ENCODE measurements at regions not wholly inside any gene's neighbourhood (a gene's known extent, or its start where the extent isn't known, plus 50 kb on each side); places are given as distances from the start of the nearest gene placed in this dataset.
A peak's percentile ranks its signal among the peaks of the same experiment; 100 is the strongest.
"Not testable (repeated sequence)": the region's sequence is repeated elsewhere in the genome, so short reads cannot be mapped to it uniquely, and the experiment has no call there.

- no peak overlapping the region for H3K18ac ChIP-seq (ENCODE audit: low read length)
- no peak overlapping the region for H3K23ac ChIP-seq (ENCODE audit: low read depth, low read length, poor library complexity)
- no peak overlapping the region for H2BK15ac ChIP-seq (ENCODE audit: low read length)
- H3K9ac ChIP-seq (ENCODE audit: low read depth, low read length, poor library complexity) = no peak overlapping the region
- no peak overlapping the region for H4K8ac ChIP-seq (ENCODE audit: low read depth, low read length)
- DNase-seq (ENCODE audit: low spot score) = no peak
- no peaks in the 10 kb centered on the region for H3K27me3 ChIP-seq (ENCODE audit: control insufficient read depth in 3 of 3, insufficient read depth in 3 of 3, low read depth in 1 of 3, low read length in 3 of 3)
- no peak overlapping the region for H3K4me2 ChIP-seq (ENCODE audit: insufficient read depth, low read length, poor library complexity, severe bottlenecking)
- H3K79me1 ChIP-seq (ENCODE audit: low read depth, low read length) = no peaks in the 10 kb centered on the region
- no peaks in the 10 kb centered on the region for H3K4me1 ChIP-seq (ENCODE audit: control insufficient read depth in 2 of 2, insufficient read depth in 1 of 2, low read depth in 1 of 2, low read length in 2 of 2)
- H2BK12ac ChIP-seq (ENCODE audit: low read length) = no peak overlapping the region
- no peak overlapping the region for H2AFZ ChIP-seq (ENCODE audit: low read length)
- no peak overlapping the region for H3K14ac ChIP-seq (ENCODE audit: low read length)
- no peak overlapping the region for H3K4ac ChIP-seq (ENCODE audit: low read length)
- no peak overlapping the region for H3K4me3 ChIP-seq (ENCODE audit: low read length in 2 of 2)
- no peak overlapping the region for H2AK5ac ChIP-seq (ENCODE audit: low read depth, low read length)
- WGBS, 2 donors (ENCODE audit: extremely low coverage in 2 of 2, insufficient read length in 2 of 2, insufficient replicate concordance in 1 of 2) = no CpG with 5 or more reads among the region's 7 CpGs
- H3K36me3 ChIP-seq (replicated peaks in 1 of 2; ENCODE audit: control insufficient read depth in 2 of 2, insufficient read depth in 2 of 2, low read length in 2 of 2) = no peaks in the 10 kb centered on the region
- H2BK5ac ChIP-seq (ENCODE audit: low read length) = no peak overlapping the region
- no peak overlapping the region for H3K27ac ChIP-seq (replicated peaks; ENCODE audit: low read length)
- no peaks in the 10 kb centered on the region for H3K9me3 ChIP-seq (replicated peaks in 1 of 2; ENCODE audit: control insufficient read depth in 2 of 2, insufficient read depth in 1 of 2, low read depth in 1 of 2, low read length in 2 of 2)
- H2BK120ac ChIP-seq (ENCODE audit: low read depth, low read length) = no peak overlapping the region
- no peak overlapping the region for H4K91ac ChIP-seq (ENCODE audit: low read depth, low read length, poor library complexity)
These were observed 221.5 kb downstream of the MSX2 start for GRCh38 chr5:174945853-174946252.

- no peak overlapping the region for H3K4me2 ChIP-seq (ENCODE audit: insufficient read depth, low read length, poor library complexity, severe bottlenecking)
- H3K4ac ChIP-seq (ENCODE audit: low read length) = no peak overlapping the region
- no peak overlapping the region for H4K8ac ChIP-seq (ENCODE audit: low read depth, low read length)
- no peak overlapping the region for H3K27ac ChIP-seq (replicated peaks; ENCODE audit: low read length)
- H3K79me1 ChIP-seq (ENCODE audit: low read depth, low read length) = no peaks in the 10 kb centered on the region
- no peak overlapping the region for H3K23ac ChIP-seq (ENCODE audit: low read depth, low read length, poor library complexity)
- H2BK120ac ChIP-seq (ENCODE audit: low read depth, low read length) = no peak overlapping the region
- H3K4me3 ChIP-seq (ENCODE audit: low read length in 2 of 2) = no peak overlapping the region
- H2AFZ ChIP-seq (ENCODE audit: low read length) = no peak overlapping the region
- H3K36me3 ChIP-seq (replicated peaks in 1 of 2; ENCODE audit: control insufficient read depth in 2 of 2, insufficient read depth in 2 of 2, low read length in 2 of 2) = no peaks in the 10 kb centered on the region
- H3K18ac ChIP-seq (ENCODE audit: low read length) = peak overlapping the region; percentile 79
- no peak overlapping the region for H3K9ac ChIP-seq (ENCODE audit: low read depth, low read length, poor library complexity)
- no CpG with 5 or more reads among the region's 3 CpGs for WGBS, 2 donors (ENCODE audit: extremely low coverage in 2 of 2, insufficient read length in 2 of 2, insufficient replicate concordance in 1 of 2)
- H2AK5ac ChIP-seq (ENCODE audit: low read depth, low read length) = no peak overlapping the region
- no peaks in the 10 kb centered on the region for H3K4me1 ChIP-seq (ENCODE audit: control insufficient read depth in 2 of 2, insufficient read depth in 1 of 2, low read depth in 1 of 2, low read length in 2 of 2)
- no peaks in the 10 kb centered on the region for H3K27me3 ChIP-seq (ENCODE audit: control insufficient read depth in 3 of 3, insufficient read depth in 3 of 3, low read depth in 1 of 3, low read length in 3 of 3)
- no peak overlapping the region for H2BK15ac ChIP-seq (ENCODE audit: low read length)
- no peak overlapping the region for H2BK12ac ChIP-seq (ENCODE audit: low read length)
- no peak for DNase-seq (ENCODE audit: low spot score)
- no peak overlapping the region for H4K91ac ChIP-seq (ENCODE audit: low read depth, low read length, poor library complexity)
- H3K9me3 ChIP-seq (replicated peaks in 1 of 2; ENCODE audit: control insufficient read depth in 2 of 2, insufficient read depth in 1 of 2, low read depth in 1 of 2, low read length in 2 of 2) = no peaks in the 10 kb centered on the region
- H2BK5ac ChIP-seq (ENCODE audit: low read length) = no peak overlapping the region
- no peak overlapping the region for H3K14ac ChIP-seq (ENCODE audit: low read length)
These were observed 219.4 kb downstream of the MSX2 start for GRCh38 chr5:174943785-174944184.

GRCh38 chr5:174943002-174943401 is 218.6 kb downstream of the MSX2 start:
- H2AFZ ChIP-seq (ENCODE audit: low read length); H3K4ac ChIP-seq (ENCODE audit: low read length); H3K79me1 ChIP-seq (ENCODE audit: low read depth, low read length); H2BK120ac ChIP-seq (ENCODE audit: low read depth, low read length); H3K36me3 ChIP-seq (replicated peaks in 1 of 2; ENCODE audit: control insufficient read depth in 2 of 2, insufficient read depth in 2 of 2, low read length in 2 of 2); H2BK12ac ChIP-seq (ENCODE audit: low read length); H3K4me2 ChIP-seq (ENCODE audit: insufficient read depth, low read length, poor library complexity, severe bottlenecking); H3K9me3 ChIP-seq (replicated peaks in 1 of 2; ENCODE audit: control insufficient read depth in 2 of 2, insufficient read depth in 1 of 2, low read depth in 1 of 2, low read length in 2 of 2); H2BK15ac ChIP-seq (ENCODE audit: low read length); H2AK5ac ChIP-seq (ENCODE audit: low read depth, low read length); H3K18ac ChIP-seq (ENCODE audit: low read length); DNase-seq (ENCODE audit: low spot score); H3K14ac ChIP-seq (ENCODE audit: low read length); H2BK5ac ChIP-seq (ENCODE audit: low read length); H4K91ac ChIP-seq (ENCODE audit: low read depth, low read length, poor library complexity); H3K4me1 ChIP-seq (ENCODE audit: control insufficient read depth in 2 of 2, insufficient read depth in 1 of 2, low read depth in 1 of 2, low read length in 2 of 2); H3K23ac ChIP-seq (ENCODE audit: low read depth, low read length, poor library complexity); H3K27me3 ChIP-seq (ENCODE audit: control insufficient read depth in 3 of 3, insufficient read depth in 3 of 3, low read depth in 1 of 3, low read length in 3 of 3); H3K27ac ChIP-seq (replicated peaks; ENCODE audit: low read length); H4K8ac ChIP-seq (ENCODE audit: low read depth, low read length); H3K9ac ChIP-seq (ENCODE audit: low read depth, low read length, poor library complexity); H3K4me3 ChIP-seq (ENCODE audit: low read length in 2 of 2): not testable (repeated sequence)
- WGBS, 2 donors (ENCODE audit: extremely low coverage in 2 of 2, insufficient read length in 2 of 2, insufficient replicate concordance in 1 of 2) = no CpG with 5 or more reads among the region's 1 CpG

- no peaks in the 10 kb centered on the region for H3K36me3 ChIP-seq (replicated peaks in 1 of 2; ENCODE audit: control insufficient read depth in 2 of 2, insufficient read depth in 2 of 2, low read length in 2 of 2)
- DNase-seq (ENCODE audit: low spot score) = no peak
- H2AFZ ChIP-seq (ENCODE audit: low read length) = no peak overlapping the region
- no peak overlapping the region for H2BK5ac ChIP-seq (ENCODE audit: low read length)
- H3K79me1 ChIP-seq (ENCODE audit: low read depth, low read length) = no peaks in the 10 kb centered on the region
- H3K14ac ChIP-seq (ENCODE audit: low read length) = no peak overlapping the region
- H4K8ac ChIP-seq (ENCODE audit: low read depth, low read length) = no peak overlapping the region
- H3K4me2 ChIP-seq (ENCODE audit: insufficient read depth, low read length, poor library complexity, severe bottlenecking) = no peak overlapping the region
- peak overlapping the region; percentile 28 for H2BK15ac ChIP-seq (ENCODE audit: low read length)
- no peak overlapping the region for H3K18ac ChIP-seq (ENCODE audit: low read length)
- H2AK5ac ChIP-seq (ENCODE audit: low read depth, low read length) = no peak overlapping the region
- no peaks in the 10 kb centered on the region for H3K4me1 ChIP-seq (ENCODE audit: control insufficient read depth in 2 of 2, insufficient read depth in 1 of 2, low read depth in 1 of 2, low read length in 2 of 2)
- H3K4ac ChIP-seq (ENCODE audit: low read length) = peak overlapping the region; percentile 6
- H2BK120ac ChIP-seq (ENCODE audit: low read depth, low read length) = no peak overlapping the region
- no peaks in the 10 kb centered on the region for H3K27me3 ChIP-seq (ENCODE audit: control insufficient read depth in 3 of 3, insufficient read depth in 3 of 3, low read depth in 1 of 3, low read length in 3 of 3)
- WGBS, 2 donors (ENCODE audit: extremely low coverage in 2 of 2, insufficient read length in 2 of 2, insufficient replicate concordance in 1 of 2) = no CpG with 5 or more reads among the region's 6 CpGs
- no peak overlapping the region for H2BK12ac ChIP-seq (ENCODE audit: low read length)
- no peak overlapping the region for H3K4me3 ChIP-seq (ENCODE audit: low read length in 2 of 2)
- H3K27ac ChIP-seq (replicated peaks; ENCODE audit: low read length) = no peak overlapping the region
- no peak overlapping the region for H3K23ac ChIP-seq (ENCODE audit: low read depth, low read length, poor library complexity)
- no peaks in the 10 kb centered on the region for H3K9me3 ChIP-seq (replicated peaks in 1 of 2; ENCODE audit: control insufficient read depth in 2 of 2, insufficient read depth in 1 of 2, low read depth in 1 of 2, low read length in 2 of 2)
- H4K91ac ChIP-seq (ENCODE audit: low read depth, low read length, poor library complexity) = no peak overlapping the region
- H3K9ac ChIP-seq (ENCODE audit: low read depth, low read length, poor library complexity) = peak overlapping the region; percentile 31
These were observed 213.1 kb downstream of the MSX2 start for GRCh38 chr5:174937201-174938123.

Measured in neuronal stem cell (in vitro differentiated cells).